Uterus (tissue), 2 donors: ENCODE measurements at regions not wholly inside any gene's neighbourhood (a gene's known extent, or its start where the extent isn't known, plus 50 kb on each side); places are given as distances from the start of the nearest gene placed in this dataset.

Source experiments
- CTCF ChIP-seq, 4 experiments: fragments of 200-600 bp in 2 of 4; fragments of 450-650 bp in 2 of 4; sonication (generic) in 2 of 4; IDR thresholded peaks; one replicate each; pipeline ENCODE4 v1.5.1; 2016 to 2019; ENCODE audit warnings: antibody characterized with exemption in 4 of 4, mild to moderate bottlenecking in 2 of 4, moderate library complexity in 1 of 4
- POLR2A ChIP-seq, 2 donors: fragments of 450-650 bp; IDR thresholded peaks; one replicate each; pipeline ENCODE4 v1.6.1; 2016; ENCODE audit warnings: antibody characterized with exemption in 2 of 2, mild to moderate bottlenecking in 1 of 2, moderate library complexity in 1 of 2

GRCh38 chr11:35076201-35077100 is 62.5 kb upstream of the CD44 start:
- no peak for TF ChIP-seq POLR2A (IDR thresholded peaks at IDR 0.05)
- no peak for TF ChIP-seq CTCF (IDR thresholded peaks at IDR 0.05)
